Liver (tissue), 8 donors: ENCODE measurements at regions not wholly inside any gene's neighbourhood (a gene's known extent, or its start where the extent isn't known, plus 50 kb on each side); places are given as distances from the start of the nearest gene placed in this dataset.

Experiments
- DNase-seq: peaks from one replicate; pipeline ENCODE4 v3.0.0-alpha.2; 2017; ENCODE audit warnings: low spot score
- H3K27ac ChIP-seq, 2 donors: one replicate each; pipeline ENCODE4 v1.7.0; 2013; ENCODE audit warnings: inconsistent platforms in 2 of 2, low read length in 2 of 2, control low read depth in 1 of 2, low read depth in 1 of 2, mild to moderate bottlenecking in 1 of 2
- H3K27me3 ChIP-seq, 4 donors: one replicate each; pipeline versions ENCODE4 v1.6.1 to v1.7.0; 2013; ENCODE audit warnings: low read length in 3 of 4, inconsistent platforms in 1 of 4, mild to moderate bottlenecking in 1 of 4, moderate library complexity in 1 of 4; ENCODE audit not compliant: control insufficient read depth in 4 of 4, insufficient read depth in 4 of 4
- H3K36me3 ChIP-seq, 4 donors: one replicate each; pipeline versions ENCODE4 v1.6.1 to v1.7.0; 2013; ENCODE audit warnings: low read length in 3 of 4, mild to moderate bottlenecking in 3 of 4, low read depth in 1 of 4, moderate library complexity in 1 of 4; ENCODE audit not compliant: control insufficient read depth in 4 of 4, insufficient read depth in 3 of 4
- H3K4me1 ChIP-seq, 4 donors: one replicate each; pipeline versions ENCODE4 v1.6.1 to v1.7.0; 2013; ENCODE audit warnings: low read length in 3 of 4, mild to moderate bottlenecking in 3 of 4, moderate library complexity in 1 of 4; ENCODE audit not compliant: control insufficient read depth in 4 of 4, insufficient read depth in 4 of 4
- H3K4me3 ChIP-seq, 3 donors: one replicate each; pipeline versions ENCODE4 v1.6.1 to v1.7.0; 2013; ENCODE audit warnings: low read length in 3 of 3, control low read depth in 1 of 3, low read depth in 1 of 3, mild to moderate bottlenecking in 1 of 3
- H3K9ac ChIP-seq, 2 donors: one replicate each; pipeline ENCODE4 v1.7.0; 2013; ENCODE audit warnings: low read length in 2 of 2, mild to moderate bottlenecking in 2 of 2, moderate library complexity in 2 of 2, control low read depth in 1 of 2, low read depth in 1 of 2
- H3K9me3 ChIP-seq, 4 donors: one replicate each; pipeline versions ENCODE4 v1.6.1 to v1.7.0; 2013; ENCODE audit warnings: low read length in 3 of 4; ENCODE audit not compliant: control insufficient read depth in 4 of 4
- FOXA2 ChIP-seq: IDR thresholded peaks from 2 replicates; pipeline ENCODE4 v1.6.1; 2016; ENCODE audit warnings: antibody characterized with exemption
- GABPA ChIP-seq, 2 donors: IDR thresholded peaks in 1 of 2; conservative IDR thresholded peaks in 1 of 2; 2 replicates each; pipeline ENCODE4 v1.6.1; 2016; ENCODE audit warnings: antibody characterized with exemption in 2 of 2, mild to moderate bottlenecking in 1 of 2, moderate library complexity in 1 of 2
- JUND ChIP-seq, 2 donors: IDR thresholded peaks; 2 replicates each; pipeline ENCODE4 v1.6.1; 2016; ENCODE audit warnings: antibody characterized with exemption in 2 of 2
- NR2F2 ChIP-seq: IDR thresholded peaks from 2 replicates; pipeline ENCODE4 v1.6.1; 2016; ENCODE audit warnings: antibody characterized with exemption
- RXRA ChIP-seq, 2 donors: IDR thresholded peaks; 2 replicates each; pipeline ENCODE4 v1.6.1; 2017 to 2018; ENCODE audit warnings: antibody characterized with exemption in 2 of 2, mild to moderate bottlenecking in 1 of 2
- SP1 ChIP-seq: IDR thresholded peaks from 2 replicates; pipeline ENCODE4 v1.6.1; 2018; ENCODE audit warnings: antibody characterized with exemption, mild to moderate bottlenecking
- YY1 ChIP-seq: IDR thresholded peaks from 2 replicates; pipeline ENCODE4 v1.6.1; 2016; ENCODE audit warnings: antibody characterized with exemption, mild to moderate bottlenecking
- WGBS: extraction: QIAGEN DNeasy Blood & Tissue Kit; methylation state at CpG from one replicate; pipeline ENCODE4 v1.1.7; 2013; 5-methylcytosine and 5-hydroxymethylcytosine counted together
- TF ChIP-seq, protein P1 (sequence below): fragments of 150-350 bp; IDR thresholded peaks from 2 replicates; pipeline ENCODE4 v1.5.1; 2017; ENCODE audit warnings: improper control_type of control experiment, low read depth, low read length; ENCODE audit not compliant: missing input control
- TF ChIP-seq, protein P2 (sequence below): IDR thresholded peaks from 2 replicates; pipeline ENCODE4 v1.6.1; 2016; ENCODE audit warnings: antibody characterized with exemption
- TF ChIP-seq, protein P3 (sequence below): IDR thresholded peaks from 2 replicates; pipeline ENCODE4 v1.6.1; 2016; ENCODE audit warnings: antibody characterized with exemption, mild to moderate bottlenecking
- donor health status: healthy.
- donor health status: healthy.
- donor health status: healthy.
- donor health status: healthy.
- donor health status: healthy.

DNA sequence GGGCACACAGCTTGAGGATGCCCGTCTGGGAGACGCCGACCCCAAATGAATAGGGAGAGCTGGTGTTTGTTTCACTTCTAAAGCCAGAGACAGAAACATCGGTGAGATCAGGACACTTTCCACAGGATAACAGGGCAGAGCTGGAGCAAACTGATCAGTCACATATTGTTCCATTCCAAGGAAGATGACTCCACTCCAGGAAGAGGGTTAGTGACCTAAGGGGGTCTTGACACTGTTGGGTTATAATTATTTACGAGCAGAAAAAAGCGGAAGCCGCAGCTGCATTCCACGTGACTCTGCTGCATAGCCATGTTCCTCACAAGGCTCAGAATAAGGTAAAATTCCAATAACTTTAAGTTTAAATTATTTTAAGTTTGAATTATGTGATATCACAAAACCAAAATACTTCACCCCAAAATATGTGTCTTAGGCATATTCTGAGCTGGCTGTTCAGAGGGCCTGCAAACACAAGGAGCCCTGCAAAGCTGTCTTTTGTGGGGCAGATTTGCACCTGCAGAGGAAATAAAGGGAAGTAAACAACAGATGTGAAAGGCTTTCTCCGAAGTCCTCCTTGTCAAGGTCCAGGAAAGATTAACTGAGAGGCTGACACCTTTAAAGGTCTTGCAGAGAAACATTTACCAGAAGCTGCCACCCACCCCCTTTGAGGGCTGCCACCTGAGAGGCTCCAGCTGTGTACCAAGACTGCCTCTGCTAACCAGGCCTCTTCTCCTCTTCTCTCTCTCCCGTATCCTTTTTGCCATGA lies 819.2 kb downstream of the UQCRFS1 start:
- Histone ChIP-seq H3K36me3 (no peaks in the 10 kb centered on the region), H3K9ac (no peak overlapping the region), H3K4me3 (no peak overlapping the region), H3K9me3 (no peaks in the 10 kb centered on the region), H3K4me1 (no peaks in the 10 kb centered on the region), H3K27ac (no peak overlapping the region), H3K27me3 (peaks cover 0 to 2% (median 0%) of the 10 kb centered on the region in 4 donors)
- 15% methylated on average over 10 of the region's 10 CpGs for WGBS
- TF ChIP-seq RXRA (IDR thresholded peaks at IDR 0.05) = no peak
- TF ChIP-seq NR2F2 = peak; percentile 64
- TF ChIP-seq, protein P1, sequence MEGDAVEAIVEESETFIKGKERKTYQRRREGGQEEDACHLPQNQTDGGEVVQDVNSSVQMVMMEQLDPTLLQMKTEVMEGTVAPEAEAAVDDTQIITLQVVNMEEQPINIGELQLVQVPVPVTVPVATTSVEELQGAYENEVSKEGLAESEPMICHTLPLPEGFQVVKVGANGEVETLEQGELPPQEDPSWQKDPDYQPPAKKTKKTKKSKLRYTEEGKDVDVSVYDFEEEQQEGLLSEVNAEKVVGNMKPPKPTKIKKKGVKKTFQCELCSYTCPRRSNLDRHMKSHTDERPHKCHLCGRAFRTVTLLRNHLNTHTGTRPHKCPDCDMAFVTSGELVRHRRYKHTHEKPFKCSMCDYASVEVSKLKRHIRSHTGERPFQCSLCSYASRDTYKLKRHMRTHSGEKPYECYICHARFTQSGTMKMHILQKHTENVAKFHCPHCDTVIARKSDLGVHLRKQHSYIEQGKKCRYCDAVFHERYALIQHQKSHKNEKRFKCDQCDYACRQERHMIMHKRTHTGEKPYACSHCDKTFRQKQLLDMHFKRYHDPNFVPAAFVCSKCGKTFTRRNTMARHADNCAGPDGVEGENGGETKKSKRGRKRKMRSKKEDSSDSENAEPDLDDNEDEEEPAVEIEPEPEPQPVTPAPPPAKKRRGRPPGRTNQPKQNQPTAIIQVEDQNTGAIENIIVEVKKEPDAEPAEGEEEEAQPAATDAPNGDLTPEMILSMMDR = no peak
- DNase-seq = no peak

DNA sequence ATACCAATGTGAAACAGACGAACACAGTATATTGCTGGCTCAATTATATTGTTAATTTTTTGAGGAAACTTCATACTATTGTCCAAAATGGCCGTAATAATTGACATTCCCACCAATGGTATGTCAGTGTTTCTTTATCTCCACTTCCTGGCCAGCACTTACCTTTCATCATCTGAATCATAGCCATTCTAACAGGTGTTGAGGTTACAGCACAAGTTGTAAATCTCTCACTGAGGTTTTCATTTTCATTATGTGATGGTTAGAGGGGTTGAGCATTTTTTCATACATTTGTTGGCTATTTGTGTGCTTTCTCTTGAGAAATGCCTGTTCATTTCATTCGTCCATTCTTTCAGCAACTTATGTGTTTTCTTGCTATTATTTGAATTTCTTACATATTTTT lies 824.0 kb downstream of the UQCRFS1 start:
- Histone ChIP-seq H3K4me3 (no peak overlapping the region), H3K9ac (no peak overlapping the region), H3K27ac (no peak overlapping the region), H3K4me1 (no peaks in the 10 kb centered on the region), H3K27me3 (no peaks in the 10 kb centered on the region), H3K36me3 (no peaks in the 10 kb centered on the region), H3K9me3 (no peaks in the 10 kb centered on the region)
- no peak for DNase-seq
- WGBS = 51% methylated on average over 3 of the region's 3 CpGs
- TF ChIP-seq SP1 (no peak), NR2F2 (no peak), YY1 (no peak), GABPA (IDR thresholded peaks at IDR 0.05 in 1 of 2, conservative IDR thresholded peaks at IDR 0.05 in 1 of 2) (no peak), RXRA (IDR thresholded peaks at IDR 0.05) (no peak)
- TF ChIP-seq, protein P2, sequence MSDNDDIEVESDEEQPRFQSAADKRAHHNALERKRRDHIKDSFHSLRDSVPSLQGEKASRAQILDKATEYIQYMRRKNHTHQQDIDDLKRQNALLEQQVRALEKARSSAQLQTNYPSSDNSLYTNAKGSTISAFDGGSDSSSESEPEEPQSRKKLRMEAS = no peak

DNA sequence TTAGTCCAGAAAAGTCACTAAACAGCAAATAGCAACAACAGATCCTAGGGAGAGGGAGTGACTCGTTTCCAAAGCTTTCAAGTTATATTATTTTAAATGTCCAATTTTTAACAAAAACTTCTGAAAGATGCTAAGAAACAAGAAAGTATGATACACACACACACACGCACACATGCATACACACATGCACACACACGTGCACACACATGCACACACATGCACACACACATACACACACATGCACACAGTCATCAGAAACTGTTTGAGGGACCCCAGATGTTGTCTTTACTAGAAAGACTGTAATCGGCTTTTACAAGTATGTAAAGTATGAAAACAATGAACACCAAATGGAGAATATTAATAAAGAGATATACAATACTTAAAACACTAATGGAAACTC lies 825.4 kb downstream of the UQCRFS1 start:
- no peak overlapping the region for H3K4me3 ChIP-seq
- H3K4me1 ChIP-seq = no peaks in the 10 kb centered on the region
- 68% methylated on average over 4 of the region's 4 CpGs for WGBS
- H3K36me3 ChIP-seq = no peaks in the 10 kb centered on the region
- no peaks in the 10 kb centered on the region for H3K9me3 ChIP-seq
- no peak overlapping the region for H3K9ac ChIP-seq
- DNase-seq = no peak
- H3K27ac ChIP-seq = no peak overlapping the region
- no peak for TF ChIP-seq YY1
- no peak for TF ChIP-seq FOXA2
- TF ChIP-seq, protein P3, sequence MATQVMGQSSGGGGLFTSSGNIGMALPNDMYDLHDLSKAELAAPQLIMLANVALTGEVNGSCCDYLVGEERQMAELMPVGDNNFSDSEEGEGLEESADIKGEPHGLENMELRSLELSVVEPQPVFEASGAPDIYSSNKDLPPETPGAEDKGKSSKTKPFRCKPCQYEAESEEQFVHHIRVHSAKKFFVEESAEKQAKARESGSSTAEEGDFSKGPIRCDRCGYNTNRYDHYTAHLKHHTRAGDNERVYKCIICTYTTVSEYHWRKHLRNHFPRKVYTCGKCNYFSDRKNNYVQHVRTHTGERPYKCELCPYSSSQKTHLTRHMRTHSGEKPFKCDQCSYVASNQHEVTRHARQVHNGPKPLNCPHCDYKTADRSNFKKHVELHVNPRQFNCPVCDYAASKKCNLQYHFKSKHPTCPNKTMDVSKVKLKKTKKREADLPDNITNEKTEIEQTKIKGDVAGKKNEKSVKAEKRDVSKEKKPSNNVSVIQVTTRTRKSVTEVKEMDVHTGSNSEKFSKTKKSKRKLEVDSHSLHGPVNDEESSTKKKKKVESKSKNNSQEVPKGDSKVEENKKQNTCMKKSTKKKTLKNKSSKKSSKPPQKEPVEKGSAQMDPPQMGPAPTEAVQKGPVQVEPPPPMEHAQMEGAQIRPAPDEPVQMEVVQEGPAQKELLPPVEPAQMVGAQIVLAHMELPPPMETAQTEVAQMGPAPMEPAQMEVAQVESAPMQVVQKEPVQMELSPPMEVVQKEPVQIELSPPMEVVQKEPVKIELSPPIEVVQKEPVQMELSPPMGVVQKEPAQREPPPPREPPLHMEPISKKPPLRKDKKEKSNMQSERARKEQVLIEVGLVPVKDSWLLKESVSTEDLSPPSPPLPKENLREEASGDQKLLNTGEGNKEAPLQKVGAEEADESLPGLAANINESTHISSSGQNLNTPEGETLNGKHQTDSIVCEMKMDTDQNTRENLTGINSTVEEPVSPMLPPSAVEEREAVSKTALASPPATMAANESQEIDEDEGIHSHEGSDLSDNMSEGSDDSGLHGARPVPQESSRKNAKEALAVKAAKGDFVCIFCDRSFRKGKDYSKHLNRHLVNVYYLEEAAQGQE = no peak
- TF ChIP-seq JUND (IDR thresholded peaks at IDR 0.05) = no peak
- H3K27me3 ChIP-seq = no peaks in the 10 kb centered on the region
